ENCODE measurements at regions not wholly inside any gene's neighbourhood (a gene's known extent, or its start where the extent isn't known, plus 50 kb on each side); places are given as distances from the start of the nearest gene placed in this dataset.

DNA sequence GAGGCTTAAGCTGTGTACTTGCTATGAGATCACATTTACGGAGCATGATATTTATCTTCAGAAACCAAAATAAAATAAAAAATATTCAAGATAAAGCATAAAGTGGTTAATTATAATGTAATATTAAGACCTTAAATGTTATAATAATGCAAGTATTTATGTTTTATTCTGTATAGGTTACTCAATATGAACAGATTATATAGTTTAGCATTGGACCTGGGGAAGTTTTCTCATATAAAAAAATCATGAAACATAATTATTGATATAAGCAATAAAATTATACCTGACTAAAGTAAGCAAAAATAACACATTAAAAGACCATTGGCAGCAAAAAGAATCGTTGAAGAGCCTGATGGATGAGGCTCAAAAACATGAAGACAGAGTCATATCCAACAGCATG is 516.2 kb downstream of the SLC16A7 start:
- no peaks in the 10 kb centered on the region for H3K36me3 ChIP-seq
- no peak overlapping the region for H3K27ac ChIP-seq
- no peaks in the 10 kb centered on the region for H3K27me3 ChIP-seq (ENCODE audit: insufficient read depth, low read depth, severe bottlenecking)
- no peaks in the 10 kb centered on the region for H3K9me3 ChIP-seq (ENCODE audit: severe bottlenecking)
- no peak for DNase-seq
- H3K4me3 ChIP-seq (ENCODE audit: low read depth, low read length), result no peak overlapping the region
- TF ChIP-seq, protein P1, sequence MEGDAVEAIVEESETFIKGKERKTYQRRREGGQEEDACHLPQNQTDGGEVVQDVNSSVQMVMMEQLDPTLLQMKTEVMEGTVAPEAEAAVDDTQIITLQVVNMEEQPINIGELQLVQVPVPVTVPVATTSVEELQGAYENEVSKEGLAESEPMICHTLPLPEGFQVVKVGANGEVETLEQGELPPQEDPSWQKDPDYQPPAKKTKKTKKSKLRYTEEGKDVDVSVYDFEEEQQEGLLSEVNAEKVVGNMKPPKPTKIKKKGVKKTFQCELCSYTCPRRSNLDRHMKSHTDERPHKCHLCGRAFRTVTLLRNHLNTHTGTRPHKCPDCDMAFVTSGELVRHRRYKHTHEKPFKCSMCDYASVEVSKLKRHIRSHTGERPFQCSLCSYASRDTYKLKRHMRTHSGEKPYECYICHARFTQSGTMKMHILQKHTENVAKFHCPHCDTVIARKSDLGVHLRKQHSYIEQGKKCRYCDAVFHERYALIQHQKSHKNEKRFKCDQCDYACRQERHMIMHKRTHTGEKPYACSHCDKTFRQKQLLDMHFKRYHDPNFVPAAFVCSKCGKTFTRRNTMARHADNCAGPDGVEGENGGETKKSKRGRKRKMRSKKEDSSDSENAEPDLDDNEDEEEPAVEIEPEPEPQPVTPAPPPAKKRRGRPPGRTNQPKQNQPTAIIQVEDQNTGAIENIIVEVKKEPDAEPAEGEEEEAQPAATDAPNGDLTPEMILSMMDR (IDR thresholded peaks at IDR 0.05; ENCODE audit: low read depth, low read length), result no peak

DNA sequence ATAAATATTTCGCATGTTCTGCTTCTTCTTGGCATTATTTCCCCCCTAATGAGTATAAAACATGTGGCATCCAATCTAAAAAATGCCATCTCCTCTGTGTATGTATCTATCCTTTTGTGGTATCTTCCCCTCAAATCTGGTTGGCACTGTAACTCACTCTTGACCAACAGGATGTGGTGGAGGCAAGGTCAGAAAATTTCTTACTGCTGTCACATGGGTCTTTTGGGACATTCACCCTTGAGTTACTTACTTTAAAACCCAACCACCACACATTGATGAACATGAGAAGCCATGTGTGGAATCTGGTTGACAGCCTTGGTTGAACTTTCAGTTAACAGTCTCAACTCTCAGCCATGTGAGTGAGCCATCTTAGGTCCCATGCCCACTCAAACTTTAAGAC is 516.9 kb downstream of the SLC16A7 start:
- TF ChIP-seq, protein P1 (IDR thresholded peaks at IDR 0.05; ENCODE audit: low read depth, low read length), result no peak
- no peak overlapping the region for H3K27ac ChIP-seq
- H3K4me3 ChIP-seq (ENCODE audit: low read depth, low read length), result no peak overlapping the region
- no peaks in the 10 kb centered on the region for H3K36me3 ChIP-seq
- no peak for DNase-seq
- no peaks in the 10 kb centered on the region for H3K27me3 ChIP-seq (ENCODE audit: insufficient read depth, low read depth, severe bottlenecking)
- no peaks in the 10 kb centered on the region for H3K9me3 ChIP-seq (ENCODE audit: severe bottlenecking)

DNA sequence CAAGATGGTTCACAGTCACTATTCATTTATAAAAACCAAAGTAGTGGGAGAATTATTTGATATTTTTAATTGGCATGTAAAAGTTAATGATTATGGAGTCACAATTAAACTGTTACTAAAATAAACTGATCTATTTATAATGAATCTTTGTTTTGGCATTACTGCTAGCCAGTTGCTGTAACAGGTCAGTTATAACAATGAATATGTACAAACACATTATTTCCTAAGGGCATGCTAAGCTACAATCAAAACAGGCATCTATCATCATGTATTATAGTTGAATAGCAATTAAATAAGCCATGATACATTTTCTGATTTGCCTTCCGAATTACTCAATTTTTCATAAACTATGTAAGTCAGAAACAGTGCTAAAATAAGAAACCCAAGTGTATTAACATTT is 518.3 kb downstream of the SLC16A7 start:
- no peak for DNase-seq
- TF ChIP-seq, protein P1 (IDR thresholded peaks at IDR 0.05; ENCODE audit: low read depth, low read length), result no peak
- H3K4me3 ChIP-seq (ENCODE audit: low read depth, low read length), result no peak overlapping the region
- no peaks in the 10 kb centered on the region for H3K27me3 ChIP-seq (ENCODE audit: insufficient read depth, low read depth, severe bottlenecking)
- H3K27ac ChIP-seq, result no peak overlapping the region
- H3K9me3 ChIP-seq (ENCODE audit: severe bottlenecking), result no peaks in the 10 kb centered on the region
- H3K36me3 ChIP-seq, result no peaks in the 10 kb centered on the region

DNA sequence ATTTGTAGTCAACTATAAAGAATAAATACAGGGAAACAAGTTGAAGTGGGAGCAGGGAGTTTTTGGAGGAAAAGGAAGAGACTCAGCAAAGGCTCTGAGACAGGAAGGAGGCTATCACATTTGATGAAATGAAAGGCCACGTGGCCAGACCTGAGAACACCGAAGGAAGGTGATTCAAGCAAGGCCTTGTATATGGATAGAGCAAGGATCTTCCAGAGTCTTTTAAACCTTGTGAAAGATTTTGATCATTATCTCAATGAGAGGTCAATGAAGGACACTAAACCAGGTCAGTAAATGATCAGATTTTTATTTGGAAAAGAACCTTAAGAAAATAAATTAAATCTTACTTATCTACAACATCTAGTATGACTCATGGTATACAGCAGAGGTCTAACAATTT is 523.5 kb downstream of the SLC16A7 start:
- DNase-seq, result no peak
- no peaks in the 10 kb centered on the region for H3K36me3 ChIP-seq
- no peaks in the 10 kb centered on the region for H3K27me3 ChIP-seq (ENCODE audit: insufficient read depth, low read depth, severe bottlenecking)
- H3K4me3 ChIP-seq (ENCODE audit: low read depth, low read length), result no peak overlapping the region
- no peaks in the 10 kb centered on the region for H3K9me3 ChIP-seq (ENCODE audit: severe bottlenecking)
- TF ChIP-seq, protein P1 (IDR thresholded peaks at IDR 0.05; ENCODE audit: low read depth, low read length), result no peak
- H3K27ac ChIP-seq, result no peak overlapping the region

GRCh38 chr12:60120199-60120598 is 524.4 kb downstream of the SLC16A7 start:
- Histone ChIP-seq H3K9me3 (ENCODE audit: severe bottlenecking) (no peaks in the 10 kb centered on the region), H3K36me3 (no peaks in the 10 kb centered on the region), H3K27me3 (ENCODE audit: insufficient read depth, low read depth, severe bottlenecking) (no peaks in the 10 kb centered on the region), H3K27ac (no peak overlapping the region), H3K4me3 (ENCODE audit: low read depth, low read length) (no peak overlapping the region)
- no peak for DNase-seq
- TF ChIP-seq, protein P1 (IDR thresholded peaks at IDR 0.05; ENCODE audit: low read depth, low read length), result no peak

DNA sequence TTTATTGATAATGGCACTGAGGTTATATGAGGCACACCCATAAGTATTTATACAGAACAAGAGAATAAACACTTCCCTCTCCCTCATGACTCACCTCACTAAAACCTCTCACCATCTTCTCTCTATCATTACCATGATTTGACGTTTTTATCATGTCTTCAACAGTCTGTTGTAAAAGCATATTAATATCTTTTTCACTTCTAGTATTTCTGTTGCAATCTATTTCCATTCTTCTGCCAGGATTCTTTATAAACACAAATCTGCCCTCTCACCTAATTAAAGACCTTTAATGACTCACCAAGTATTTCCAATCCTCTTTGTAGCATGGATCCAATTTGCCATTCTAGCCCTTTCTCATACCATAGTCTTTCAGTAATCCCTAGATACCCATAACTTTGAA is 527.7 kb downstream of the SLC16A7 start:
- Histone ChIP-seq H3K36me3 (no peaks in the 10 kb centered on the region), H3K27me3 (ENCODE audit: insufficient read depth, low read depth, severe bottlenecking) (no peaks in the 10 kb centered on the region), H3K9me3 (ENCODE audit: severe bottlenecking) (no peaks in the 10 kb centered on the region), H3K27ac (no peak overlapping the region), H3K4me3 (ENCODE audit: low read depth, low read length) (no peak overlapping the region)
- DNase-seq, result no peak
- TF ChIP-seq, protein P1 (IDR thresholded peaks at IDR 0.05; ENCODE audit: low read depth, low read length), result no peak

Data from WERI-Rb-1 (cell line).